ENCODE measurements at regions not wholly inside any gene's neighbourhood (a gene's known extent, or its start where the extent isn't known, plus 50 kb on each side); places are given as distances from the start of the nearest gene placed in this dataset.
A peak's percentile ranks its signal among the peaks of the same experiment; 100 is the strongest.
"Not testable (repeated sequence)": the region's sequence is repeated elsewhere in the genome, so short reads cannot be mapped to it uniquely, and the experiment has no call there.

DNA sequence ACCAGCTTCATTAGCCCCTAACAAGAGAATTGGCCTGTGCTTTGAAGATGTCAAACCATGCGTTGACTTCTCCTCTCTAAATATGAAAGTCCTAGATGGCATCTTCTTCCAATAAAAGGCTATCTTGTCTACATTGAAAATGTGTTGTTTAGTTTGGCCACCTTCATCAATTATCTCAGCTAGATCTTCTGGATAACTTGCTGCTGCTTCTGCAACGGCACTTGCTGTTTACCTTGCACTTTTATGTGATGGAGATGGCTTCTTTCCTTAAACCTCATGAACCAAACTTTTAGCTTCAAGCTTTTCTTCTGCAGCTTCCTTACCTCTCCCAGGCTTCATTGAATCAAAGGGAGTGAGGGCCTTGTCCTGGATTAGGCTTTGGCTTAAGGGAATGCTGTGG is 58.6 kb upstream of the CSNK1E start:
- DNase-seq; H3K27ac ChIP-seq; intact Hi-C loops (cut with DNase I); ATAC-seq; H3K27me3 ChIP-seq; H3K4me3 ChIP-seq: not testable (repeated sequence)
- H3K4me1 ChIP-seq, result peaks cover 0 to 10% (median 0%) of the 10 kb centered on the region in 12 donors
- peaks cover 0 to 12% (median 0%) of the 10 kb centered on the region in 12 donors for H3K9me3 ChIP-seq
- 92 to 98% (median 95%) methylated on average over 2 of the region's 2 CpGs for WGBS, 4 donors
- peaks cover 0 to 59% (median 29%) of the 10 kb centered on the region in 9 donors for H3K36me3 ChIP-seq

GRCh38 chr22:38375005-38375404 is 57.8 kb upstream of the CSNK1E start:
- DNase-seq; ATAC-seq; H3K27me3 ChIP-seq; intact Hi-C loops (cut with DNase I); H3K4me3 ChIP-seq; H3K27ac ChIP-seq: not testable (repeated sequence)
- Histone ChIP-seq H3K4me1 (peaks cover 0 to 12% (median 0%) of the 10 kb centered on the region in 12 donors), H3K9me3 (peaks cover 0 to 12% (median 0%) of the 10 kb centered on the region in 12 donors), H3K36me3 (peaks cover 0 to 51% (median 23%) of the 10 kb centered on the region in 9 donors)

- DNase-seq; ATAC-seq; H3K4me3 ChIP-seq; intact Hi-C loops (cut with DNase I); H3K27me3 ChIP-seq: not testable (repeated sequence)
- WGBS, 4 donors, result 67 to 90% (median 76%) methylated on average over 3 of the region's 3 CpGs; no CpG with 5 or more reads in 1 of the 4 donors
- peaks cover 0 to 45% (median 18%) of the 10 kb centered on the region in 9 donors for H3K36me3 ChIP-seq
- H3K9me3 ChIP-seq, result peaks cover 0 to 12% (median 0%) of the 10 kb centered on the region in 12 donors
- H3K4me1 ChIP-seq, result peaks cover 0 to 15% (median 1%) of the 10 kb centered on the region in 12 donors
- peak overlapping the region in 1 of 12 donors; percentile 36 for H3K27ac ChIP-seq
These were observed 57.2 kb upstream of the CSNK1E start for GRCh38 chr22:38374433-38374831.

- Histone ChIP-seq H3K9me3 (peaks cover 0 to 12% (median 0%) of the 10 kb centered on the region in 12 donors), H3K4me1 (peaks cover 0 to 17% (median 1%) of the 10 kb centered on the region in 12 donors), H3K27ac (peak overlapping the region in 1 of 12 donors; percentile 36), H3K36me3 (peaks cover 0 to 40% (median 13%) of the 10 kb centered on the region in 9 donors)
- ATAC-seq; H3K4me3 ChIP-seq; intact Hi-C loops (cut with DNase I); DNase-seq; H3K27me3 ChIP-seq: not testable (repeated sequence)
- WGBS, 4 donors, result 49 to 94% (median 78%) methylated on average over 2 to 5 of the region's 5 CpGs
These were observed 56.7 kb upstream of the CSNK1E start for GRCh38 chr22:38373783-38374432.

DNA sequence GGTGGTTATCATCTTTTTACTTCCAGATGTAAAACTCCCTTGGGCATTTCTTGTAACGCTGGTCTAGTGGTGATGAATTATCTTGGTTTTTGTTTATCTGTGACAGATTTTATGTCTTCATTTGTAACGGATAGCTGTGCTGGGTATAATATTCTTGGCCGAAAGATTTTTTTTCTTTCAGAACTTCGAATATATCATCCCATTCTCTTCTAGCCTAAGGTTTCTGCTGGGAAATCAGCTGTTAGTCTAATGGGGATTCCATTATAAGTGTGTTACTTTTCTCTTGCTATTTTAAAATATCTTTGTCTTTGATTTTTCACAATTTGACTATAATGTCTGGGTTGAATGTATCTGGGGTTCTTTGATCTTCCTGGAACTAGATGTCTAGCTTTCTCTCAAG is 55.4 kb upstream of the CSNK1E start:
- 74 to 94% (median 93%) methylated on average over 4 of the region's 4 CpGs for WGBS, 4 donors
- H3K27me3 ChIP-seq; DNase-seq; H3K27ac ChIP-seq; H3K4me3 ChIP-seq; ATAC-seq; intact Hi-C loops (cut with DNase I): not testable (repeated sequence)
- H3K9me3 ChIP-seq, result peaks cover 0 to 12% (median 0%) of the 10 kb centered on the region in 12 donors
- peaks cover 0 to 29% (median 13%) of the 10 kb centered on the region in 9 donors for H3K36me3 ChIP-seq
- peaks cover 0 to 19% (median 1%) of the 10 kb centered on the region in 12 donors for H3K4me1 ChIP-seq

DNA sequence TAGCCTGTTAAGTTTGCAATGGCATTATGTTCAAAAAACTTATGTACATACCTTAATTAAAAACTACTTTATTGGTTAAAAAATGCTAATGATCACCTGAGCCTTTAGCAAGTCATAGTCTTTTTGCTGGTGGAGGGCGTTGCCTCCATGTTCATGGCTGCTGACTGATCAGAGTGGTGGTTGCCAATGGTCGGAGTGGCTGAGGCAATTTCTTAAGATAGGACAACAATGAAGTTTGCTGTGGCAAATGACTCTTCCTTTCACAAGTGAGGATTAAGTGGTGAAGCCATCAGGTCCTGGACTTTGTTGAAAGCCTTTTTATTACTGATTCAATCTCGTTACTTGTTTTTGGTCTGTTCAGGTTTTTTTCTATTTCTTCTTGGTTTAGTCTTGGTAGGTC is 53.3 kb upstream of the CSNK1E start:
- ATAC-seq; H3K4me3 ChIP-seq; intact Hi-C loops (cut with DNase I); H3K27me3 ChIP-seq; H3K27ac ChIP-seq; DNase-seq: not testable (repeated sequence)
- peaks cover 0 to 19% (median 1%) of the 10 kb centered on the region in 12 donors for H3K4me1 ChIP-seq
- peaks cover 0 to 20% (median 6%) of the 10 kb centered on the region in 9 donors for H3K36me3 ChIP-seq
- H3K9me3 ChIP-seq, result peaks cover 0 to 12% (median 0%) of the 10 kb centered on the region in 12 donors
- WGBS, 4 donors, result 73 to 85% (median 82%) methylated on average over 3 of the region's 3 CpGs

DNA sequence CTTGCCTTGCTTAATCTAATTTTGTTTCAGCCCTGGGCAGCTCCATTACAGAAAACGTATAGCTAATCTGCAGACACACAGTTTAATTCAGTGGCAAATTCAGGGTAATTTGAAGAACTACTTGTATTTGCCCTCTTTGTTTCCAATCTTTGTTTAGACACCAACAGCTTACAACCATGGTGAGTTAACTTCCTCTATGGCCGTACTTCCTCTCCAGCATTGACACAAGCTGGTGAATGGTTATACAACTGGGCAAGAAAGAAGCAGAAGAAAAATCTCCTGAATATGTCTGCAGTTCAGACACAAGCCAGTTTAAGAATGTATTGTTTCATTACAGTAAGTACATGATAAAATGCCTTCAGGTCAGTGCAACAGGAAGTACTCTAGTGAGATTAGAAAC is 51.9 kb upstream of the CSNK1E start:
- H3K4me3 ChIP-seq; DNase-seq; H3K27me3 ChIP-seq; ATAC-seq; intact Hi-C loops (cut with DNase I): not testable (repeated sequence)
- H3K4me1 ChIP-seq, result peaks cover 0 to 15% (median 1%) of the 10 kb centered on the region in 12 donors
- peaks cover 0 to 22% (median 2%) of the 10 kb centered on the region in 9 donors for H3K36me3 ChIP-seq
- WGBS, 4 donors, result 44 to 63% (median 54%) methylated on average over 1 to 2 of the region's 2 CpGs
- H3K9me3 ChIP-seq, result peaks cover 0 to 12% (median 0%) of the 10 kb centered on the region in 12 donors
- H3K27ac ChIP-seq, result peak overlapping the region in 1 of 12 donors; percentile 55

Data from heart left ventricle (tissue), 16 donors.